Body of pancreas (tissue), 4 donors: ENCODE measurements at regions not wholly inside any gene's neighbourhood (a gene's known extent, or its start where the extent isn't known, plus 50 kb on each side); places are given as distances from the start of the nearest gene placed in this dataset.

Source experiments
- ATAC-seq: fragments of 150-250 bp; one replicate; pipeline ENCODE4 v1.9.1; 2016
- DNase-seq, 4 donors: peaks; one replicate each; pipeline ENCODE4 v3.0.0-alpha.2; 2019
- H3K27ac ChIP-seq, 4 donors: fragments of 200-600 bp; sonication (generic); 1 replicate in 3 of 4; 2 replicates in 1 of 4; pipeline versions ENCODE4 v1.5.1 to v1.6.1; 2016 to 2019; ENCODE audit warnings: mild to moderate bottlenecking in 1 of 4, mixed read lengths in 1 of 4, moderate library complexity in 1 of 4
- H3K27me3 ChIP-seq, 2 donors: fragments of 200-600 bp; sonication (generic); one replicate each; pipeline ENCODE4 v1.6.0; 2016; ENCODE audit warnings: mild to moderate bottlenecking in 1 of 2
- H3K36me3 ChIP-seq, 2 donors: fragments of 200-600 bp; sonication (generic); replicated peaks in 1 of 2; 2 replicates each; pipeline ENCODE4 v1.5.1; 2016; ENCODE audit warnings: low read depth in 2 of 2; ENCODE audit not compliant: insufficient read depth in 1 of 2
- H3K4me1 ChIP-seq: fragments of 200-600 bp; sonication (generic); one replicate; pipeline ENCODE4 v1.6.0; 2016
- H3K4me3 ChIP-seq, 2 donors: fragments of 200-600 bp; sonication (generic); 1 replicate in 1 of 2; 2 replicates in 1 of 2; pipeline ENCODE4 v1.5.1; 2016 to 2019
- H3K9me3 ChIP-seq, 3 donors: fragments of 200-600 bp; sonication (generic); 1 replicate in 2 of 3; 2 replicates in 1 of 3; pipeline ENCODE4 v1.5.1; 2016
- POLR2A ChIP-seq, 3 donors: fragments of 450-650 bp; IDR thresholded peaks; one replicate each; pipeline ENCODE4 v1.6.1; 2016; ENCODE audit warnings: antibody characterized with exemption in 3 of 3, mild to moderate bottlenecking in 2 of 3
- WGBS, 2 donors: methylation state at CpG; one replicate each; pipeline ENCODE4 v1.1.5; 2017; 5-methylcytosine and 5-hydroxymethylcytosine counted together
- intact Hi-C: fragments of 100-400 bp; cut with DNase I; formaldehyde crosslinking; loops from one replicate; pipeline ENCODE4 v1.15.1; 2023
- TF ChIP-seq, protein P1 (sequence below), 7 experiments: fragments of 450-650 bp in 4 of 7; fragments of 200-600 bp in 3 of 7; sonication (generic) in 3 of 7; IDR thresholded peaks; one replicate each; pipeline ENCODE4 v1.5.1; 2016 to 2019; ENCODE audit warnings: antibody characterized with exemption in 7 of 7

DNA sequence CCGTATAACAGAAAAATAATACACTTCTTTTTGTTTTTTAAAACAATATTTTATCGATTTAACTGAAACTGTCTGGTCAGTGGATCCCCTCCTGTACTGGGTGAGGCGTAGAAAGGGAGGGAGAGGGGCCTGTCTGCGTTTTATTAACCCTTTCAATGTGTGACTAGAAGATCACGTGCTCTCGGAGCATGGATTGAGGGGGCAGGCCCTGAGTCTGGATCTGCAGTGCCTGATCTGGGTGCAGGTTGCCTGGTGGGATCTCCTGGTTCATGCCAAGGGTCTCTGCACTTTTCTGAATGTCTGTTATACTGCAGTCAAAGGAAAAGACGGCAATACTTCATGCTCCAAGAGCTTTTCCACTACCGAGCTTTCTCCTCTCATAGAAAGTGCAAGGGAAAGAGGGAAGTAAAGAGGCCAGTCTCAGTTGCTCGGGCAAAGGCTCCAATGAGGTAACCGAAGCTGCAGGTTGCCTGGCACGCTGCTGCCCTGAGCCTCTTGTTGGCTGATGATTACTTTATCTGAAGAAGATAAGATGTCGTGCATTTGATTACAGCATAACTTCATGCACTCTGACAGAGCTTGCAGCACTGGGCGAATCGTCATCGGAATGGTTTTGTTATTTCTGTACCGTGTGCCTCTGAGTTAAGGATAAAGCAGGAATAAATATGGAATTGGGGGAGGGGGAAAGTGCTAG is 167.5 kb upstream of the PMEPA1 start:
- H3K36me3 ChIP-seq: no peaks in the 10 kb centered on the region
- no peaks in the 10 kb centered on the region for H3K4me1 ChIP-seq
- no peak overlapping the region for H3K27ac ChIP-seq
- intact Hi-C loops: no loop called here
- no peak overlapping the region for H3K4me3 ChIP-seq
- WGBS, 2 donors: 27 to 35% methylated on average over 16 of the region's 16 CpGs
- TF ChIP-seq, protein P1, sequence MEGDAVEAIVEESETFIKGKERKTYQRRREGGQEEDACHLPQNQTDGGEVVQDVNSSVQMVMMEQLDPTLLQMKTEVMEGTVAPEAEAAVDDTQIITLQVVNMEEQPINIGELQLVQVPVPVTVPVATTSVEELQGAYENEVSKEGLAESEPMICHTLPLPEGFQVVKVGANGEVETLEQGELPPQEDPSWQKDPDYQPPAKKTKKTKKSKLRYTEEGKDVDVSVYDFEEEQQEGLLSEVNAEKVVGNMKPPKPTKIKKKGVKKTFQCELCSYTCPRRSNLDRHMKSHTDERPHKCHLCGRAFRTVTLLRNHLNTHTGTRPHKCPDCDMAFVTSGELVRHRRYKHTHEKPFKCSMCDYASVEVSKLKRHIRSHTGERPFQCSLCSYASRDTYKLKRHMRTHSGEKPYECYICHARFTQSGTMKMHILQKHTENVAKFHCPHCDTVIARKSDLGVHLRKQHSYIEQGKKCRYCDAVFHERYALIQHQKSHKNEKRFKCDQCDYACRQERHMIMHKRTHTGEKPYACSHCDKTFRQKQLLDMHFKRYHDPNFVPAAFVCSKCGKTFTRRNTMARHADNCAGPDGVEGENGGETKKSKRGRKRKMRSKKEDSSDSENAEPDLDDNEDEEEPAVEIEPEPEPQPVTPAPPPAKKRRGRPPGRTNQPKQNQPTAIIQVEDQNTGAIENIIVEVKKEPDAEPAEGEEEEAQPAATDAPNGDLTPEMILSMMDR (IDR thresholded peaks at IDR 0.05): no peak
- no peak for TF ChIP-seq POLR2A (IDR thresholded peaks at IDR 0.05)
- DNase-seq (peak in 2 of 4 donors; percentile 12 to 25), ATAC-seq (peak; percentile 68)
- no peaks in the 10 kb centered on the region for H3K27me3 ChIP-seq
- no peaks in the 10 kb centered on the region for H3K9me3 ChIP-seq

DNA sequence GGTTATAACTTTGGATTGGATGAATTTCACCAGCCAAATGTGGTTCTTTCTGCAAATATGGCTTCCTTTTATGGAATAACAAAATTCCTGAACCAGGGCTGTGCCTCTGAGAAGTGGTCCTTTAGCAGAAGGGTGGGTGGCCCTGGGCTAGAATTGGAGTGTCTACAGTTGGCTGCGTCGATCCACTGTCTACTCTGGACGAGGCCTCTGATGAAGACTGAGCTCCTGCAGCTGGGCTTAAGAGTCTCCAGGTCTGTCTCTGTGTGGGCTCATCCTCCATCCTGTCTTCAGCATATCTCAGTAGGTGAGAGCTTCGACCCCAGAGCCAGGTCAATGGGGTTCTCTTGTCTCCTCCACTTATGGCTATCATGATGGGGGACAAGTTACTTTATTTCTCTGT is 166.3 kb upstream of the PMEPA1 start:
- Histone ChIP-seq H3K27me3 (no peaks in the 10 kb centered on the region), H3K9me3 (no peaks in the 10 kb centered on the region), H3K36me3 (no peaks in the 10 kb centered on the region), H3K4me1 (no peaks in the 10 kb centered on the region), H3K4me3 (no peak overlapping the region), H3K27ac (no peak overlapping the region)
- TF ChIP-seq POLR2A (IDR thresholded peaks at IDR 0.05): no peak
- TF ChIP-seq, protein P1 (IDR thresholded peaks at IDR 0.05): no peak
- intact Hi-C loops: no loop called here
- no peak for DNase-seq
- WGBS, 2 donors: 50 to 77% methylated on average over 1 to 4 of the region's 4 CpGs
- ATAC-seq: no peak

DNA sequence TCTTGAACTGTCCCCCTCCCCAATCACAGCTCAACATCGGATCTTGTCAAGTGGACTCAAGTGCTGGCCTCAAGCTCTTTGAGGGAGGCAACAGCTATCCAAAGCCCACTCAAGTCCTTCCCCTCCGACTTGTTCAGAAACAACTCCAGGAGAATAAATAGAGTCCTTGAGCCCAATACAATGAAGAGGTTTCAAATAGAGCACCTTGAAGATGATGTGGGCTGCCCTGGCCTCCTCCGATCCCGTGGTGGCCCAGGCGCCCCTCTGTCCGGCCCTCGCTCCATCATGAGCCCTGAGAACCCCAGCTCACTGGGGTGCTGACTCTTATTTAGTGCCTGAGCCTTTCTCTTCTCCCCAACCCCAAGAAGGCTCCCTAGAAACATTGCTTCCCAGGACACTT is 164.3 kb upstream of the PMEPA1 start:
- WGBS, 2 donors: 87% methylated on average over 7 of the region's 7 CpGs
- intact Hi-C loops: no loop called here
- ATAC-seq (no peak), DNase-seq (no peak)
- Histone ChIP-seq H3K9me3 (no peaks in the 10 kb centered on the region), H3K4me3 (no peak overlapping the region), H3K36me3 (no peaks in the 10 kb centered on the region), H3K4me1 (no peaks in the 10 kb centered on the region), H3K27ac (no peak overlapping the region), H3K27me3 (no peaks in the 10 kb centered on the region)
- TF ChIP-seq, protein P1 (IDR thresholded peaks at IDR 0.05): no peak
- TF ChIP-seq POLR2A (IDR thresholded peaks at IDR 0.05): no peak

DNA sequence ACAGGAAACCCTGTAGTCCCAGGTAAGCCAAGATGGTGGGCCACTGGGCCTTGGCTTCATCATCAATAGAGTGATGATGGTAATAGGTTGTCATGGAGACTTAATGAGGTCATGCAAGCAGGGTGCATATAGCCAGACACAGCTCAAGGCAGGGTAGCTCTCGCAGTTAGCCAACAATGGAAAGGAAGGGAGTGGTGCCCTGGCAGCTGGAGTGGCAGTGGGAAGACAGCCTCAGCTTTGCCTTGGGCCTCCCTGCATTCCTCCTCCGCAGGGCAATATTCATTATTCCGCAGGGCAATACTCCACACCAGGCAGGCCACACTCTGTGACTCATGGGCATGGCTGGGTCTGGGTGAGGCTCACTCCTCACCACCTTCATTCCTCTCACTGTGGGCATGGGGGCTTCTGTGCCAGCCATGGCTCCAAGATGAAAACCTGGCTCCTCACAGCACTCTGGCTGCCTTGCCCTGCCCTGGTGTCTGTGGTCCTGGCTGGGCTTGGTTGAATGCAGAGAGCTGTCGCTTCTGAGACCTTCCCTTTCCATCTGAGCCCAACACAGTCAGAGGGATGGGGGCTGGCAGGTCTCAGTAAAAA is 163.1 kb upstream of the PMEPA1 start:
- no peak overlapping the region for H3K27ac ChIP-seq
- no peaks in the 10 kb centered on the region for H3K27me3 ChIP-seq
- H3K4me3 ChIP-seq: no peak overlapping the region
- DNase-seq (no peak), ATAC-seq (no peak)
- no peaks in the 10 kb centered on the region for H3K9me3 ChIP-seq
- H3K36me3 ChIP-seq: no peaks in the 10 kb centered on the region
- H3K4me1 ChIP-seq: no peaks in the 10 kb centered on the region
- no peak for TF ChIP-seq POLR2A (IDR thresholded peaks at IDR 0.05)
- TF ChIP-seq, protein P1 (IDR thresholded peaks at IDR 0.05): no peak
- 91 to 98% methylated on average over 4 of the region's 4 CpGs for WGBS, 2 donors
- intact Hi-C loops: no loop called here

DNA sequence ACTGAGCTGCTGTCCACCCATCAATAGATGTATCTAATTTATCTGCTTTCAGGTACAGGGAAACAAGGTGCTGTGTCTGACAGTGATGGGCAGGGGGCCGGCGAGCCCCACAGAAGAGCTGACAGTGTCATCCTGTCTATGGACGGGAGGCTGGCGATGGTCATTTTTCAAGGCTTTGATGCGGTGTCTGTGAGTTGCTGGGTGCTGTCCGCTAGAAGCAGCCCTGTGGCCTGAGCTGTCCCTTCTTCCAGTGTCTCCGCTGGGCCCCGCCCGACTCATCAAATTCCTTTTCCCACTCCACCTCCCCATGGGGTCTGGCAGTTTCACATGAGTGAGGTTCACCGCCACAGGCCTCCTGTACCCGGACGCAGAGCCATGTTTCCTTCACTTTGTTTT is 161.4 kb upstream of the PMEPA1 start:
- TF ChIP-seq, protein P1 (IDR thresholded peaks at IDR 0.05): no peak
- TF ChIP-seq POLR2A (IDR thresholded peaks at IDR 0.05): no peak
- no peaks in the 10 kb centered on the region for H3K27me3 ChIP-seq
- intact Hi-C loops: no loop called here
- H3K27ac ChIP-seq: no peak overlapping the region
- no peak for ATAC-seq
- no peak overlapping the region for H3K4me3 ChIP-seq
- no peaks in the 10 kb centered on the region for H3K9me3 ChIP-seq
- WGBS, 2 donors: 70 to 74% methylated on average over 12 of the region's 12 CpGs
- no peak for DNase-seq
- no peaks in the 10 kb centered on the region for H3K4me1 ChIP-seq
- H3K36me3 ChIP-seq: no peaks in the 10 kb centered on the region
